GM12891 (cell line): ENCODE measurements at regions not wholly inside any gene's neighbourhood (a gene's known extent, or its start where the extent isn't known, plus 50 kb on each side); places are given as distances from the start of the nearest gene placed in this dataset.

Experiments used
- POLR2A ChIP-seq: IDR thresholded peaks from 2 replicates; pipeline ENCODE4 v1.6.1; 2011; ENCODE audit warnings: low read depth, low read length, control low read depth
- POLR2AphosphoS5 ChIP-seq: IDR thresholded peaks from 2 replicates; pipeline ENCODE4 v1.6.1; 2011; ENCODE audit warnings: low read depth, low read length, control low read depth
- POU2F2 ChIP-seq: IDR thresholded peaks from 2 replicates; pipeline ENCODE4 v1.6.1; 2011; ENCODE audit warnings: low read depth, mild to moderate bottlenecking, control low read depth, low read length, moderate library complexity
- SPI1 ChIP-seq: IDR thresholded peaks from 2 replicates; pipeline ENCODE4 v1.6.1; 2011; ENCODE audit warnings: low read depth, low read length, control low read depth
- TAF1 ChIP-seq: IDR thresholded peaks from 2 replicates; pipeline ENCODE4 v1.6.1; 2011; ENCODE audit warnings: low read depth, low read length, control low read depth

GRCh38 chr18:44298566-44298965 is 382.1 kb upstream of the SETBP1 start:
- no peak for TF ChIP-seq POLR2A
- TF ChIP-seq TAF1, result no peak
- TF ChIP-seq POLR2AphosphoS5, result no peak
- TF ChIP-seq POU2F2, result no peak
- no peak for TF ChIP-seq SPI1
